ENCODE measurements at regions not wholly inside any gene's neighbourhood (a gene's known extent, or its start where the extent isn't known, plus 50 kb on each side); places are given as distances from the start of the nearest gene placed in this dataset.

- no peak for TF ChIP-seq POLR2A (IDR thresholded peaks at IDR 0.05)
- TF ChIP-seq, protein P1, sequence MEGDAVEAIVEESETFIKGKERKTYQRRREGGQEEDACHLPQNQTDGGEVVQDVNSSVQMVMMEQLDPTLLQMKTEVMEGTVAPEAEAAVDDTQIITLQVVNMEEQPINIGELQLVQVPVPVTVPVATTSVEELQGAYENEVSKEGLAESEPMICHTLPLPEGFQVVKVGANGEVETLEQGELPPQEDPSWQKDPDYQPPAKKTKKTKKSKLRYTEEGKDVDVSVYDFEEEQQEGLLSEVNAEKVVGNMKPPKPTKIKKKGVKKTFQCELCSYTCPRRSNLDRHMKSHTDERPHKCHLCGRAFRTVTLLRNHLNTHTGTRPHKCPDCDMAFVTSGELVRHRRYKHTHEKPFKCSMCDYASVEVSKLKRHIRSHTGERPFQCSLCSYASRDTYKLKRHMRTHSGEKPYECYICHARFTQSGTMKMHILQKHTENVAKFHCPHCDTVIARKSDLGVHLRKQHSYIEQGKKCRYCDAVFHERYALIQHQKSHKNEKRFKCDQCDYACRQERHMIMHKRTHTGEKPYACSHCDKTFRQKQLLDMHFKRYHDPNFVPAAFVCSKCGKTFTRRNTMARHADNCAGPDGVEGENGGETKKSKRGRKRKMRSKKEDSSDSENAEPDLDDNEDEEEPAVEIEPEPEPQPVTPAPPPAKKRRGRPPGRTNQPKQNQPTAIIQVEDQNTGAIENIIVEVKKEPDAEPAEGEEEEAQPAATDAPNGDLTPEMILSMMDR (IDR thresholded peaks at IDR 0.05), result no peak
Observed at GRCh38 chr7:109503421-109503820, 933.7 kb downstream of the DNAJB9 start.

All from body of pancreas (tissue), 4 donors.